HCT116 (cell line): ENCODE measurements at regions not wholly inside any gene's neighbourhood (a gene's known extent, or its start where the extent isn't known, plus 50 kb on each side); places are given as distances from the start of the nearest gene placed in this dataset.

Experiments used
- ATAC-seq: fragments of 200-7000 bp; cut with Tn5 transposase; 2 replicates; pipeline ENCODE4 v1.9.1; 2020; ENCODE audit warnings: mild to moderate bottlenecking, moderate library complexity
- BruUV-seq: library from RNA; stranded (reverse); fragments of 400-500 nt; replicated peaks from 2 replicates; lab custom pipeline; 2021; lab: Mats Ljungman, UMichigan
- CTCF ChIA-PET: fragments of 300-600 bp; sonication (Branson Sonifier 250); formaldehyde crosslinking; loops from one replicate; lab custom pipeline; 2021; ENCODE audit warnings: antibody characterized with exemption; lab: Charles Lee
- POLR2A ChIA-PET: fragments of 300-600, 350-600 bp; sonication (Branson Sonifier 250); formaldehyde crosslinking; loops from one replicate; lab custom pipeline; 2021; ENCODE audit warnings: antibody characterized with exemption; lab: Charles Lee
- RAD21 ChIA-PET, 2 experiments: fragments of 300-600 bp; sonication (Branson Sonifier 250); formaldehyde crosslinking; loops; one replicate each; lab custom pipeline; 2023; ENCODE audit warnings: low total read pairs in 2 of 2; ENCODE audit not compliant: uncharacterized antibody in 2 of 2, unreplicated experiment in 2 of 2, low non-redundant PET in 1 of 2; lab: Charles Lee
- DNase-seq: peaks from one replicate; pipeline ENCODE4 v3.0.0-alpha.2; 2010; ENCODE audit warnings: low read depth, low spot score
- H2AFZ ChIP-seq: fragments of 200-600 bp; shearing (Covaris generic), sonication (generic); 2 replicates; pipeline ENCODE4 v1.6.1; 2017; ENCODE audit warnings: low read depth, mixed run types, mixed read lengths, antibody characterized with exemption, low read length; ENCODE audit not compliant: poor library complexity, severe bottlenecking
- H3K27ac ChIP-seq: 2 replicates; pipeline ENCODE4 v1.5.1; 2012; ENCODE audit warnings: low read depth, low read length
- H3K27me3 ChIP-seq: fragments of 200-600 bp; sonication (generic); 2 replicates; pipeline ENCODE4 v1.6.1; 2016; ENCODE audit warnings: mixed run types, low read length, mixed read lengths; ENCODE audit not compliant: insufficient read depth
- H3K36me3 ChIP-seq, 2 experiments: fragments of 200-500 bp in 1 of 2; fragments of 200-600 bp in 1 of 2; sonication (Bioruptor generic) in 1 of 2; sonication (generic) in 1 of 2; 2 replicates each; pipeline versions ENCODE4 v1.5.1 to v1.6.1; 2014 to 2016; ENCODE audit warnings: low read length in 2 of 2, inconsistent platforms in 1 of 2, mixed read lengths in 1 of 2, mixed run types in 1 of 2; ENCODE audit not compliant: insufficient read depth in 2 of 2, control insufficient read depth in 1 of 2
- H3K4me1 ChIP-seq, 2 experiments: fragments of 200-600 bp in 1 of 2; sonication (generic) in 1 of 2; 2 replicates each; pipeline versions ENCODE4 v1.5.1 to v1.6.1; 2012 to 2017; ENCODE audit warnings: low read length in 2 of 2, inconsistent platforms in 1 of 2, mild to moderate bottlenecking in 1 of 2, mixed read lengths in 1 of 2, mixed run types in 1 of 2, moderate library complexity in 1 of 2; ENCODE audit not compliant: insufficient read depth in 2 of 2, control insufficient read depth in 1 of 2
- H3K4me2 ChIP-seq: fragments of 200-600 bp; sonication (generic); 2 replicates; pipeline ENCODE4 v1.6.1; 2017; ENCODE audit warnings: mixed run types, low read length, mixed read lengths
- H3K4me3 ChIP-seq, 2 experiments: fragments of 200-600 bp in 1 of 2; sonication (generic) in 1 of 2; replicated peaks in 1 of 2; 2 replicates each; pipeline ENCODE4 v1.5.1; 2011 to 2016; ENCODE audit warnings: low read length in 2 of 2, control low read depth in 1 of 2, low read depth in 1 of 2, mild to moderate bottlenecking in 1 of 2, mixed read lengths in 1 of 2, mixed run types in 1 of 2
- H3K79me2 ChIP-seq: fragments of 200-600 bp; sonication (generic); 2 replicates; pipeline ENCODE4 v1.6.1; 2017; ENCODE audit warnings: mild to moderate bottlenecking, mixed run types, low read length, moderate library complexity, mixed read lengths; ENCODE audit not compliant: insufficient read depth
- H3K9ac ChIP-seq: fragments of 200-600 bp; sonication (generic); 2 replicates; pipeline ENCODE4 v1.6.1; 2016; ENCODE audit warnings: low read length, mixed read lengths
- H3K9me2 ChIP-seq: fragments of 200-600 bp; sonication (generic), shearing (Covaris generic); 2 replicates; pipeline ENCODE4 v1.6.1; 2017; ENCODE audit warnings: mixed run types, mild to moderate bottlenecking, moderate library complexity; ENCODE audit not compliant: insufficient read depth
- H3K9me3 ChIP-seq, 2 experiments: fragments of 200-500 bp in 1 of 2; fragments of 200-600 bp in 1 of 2; sonication (Bioruptor generic) in 1 of 2; sonication (generic) in 1 of 2; 2 replicates each; pipeline ENCODE4 v1.6.1; 2014 to 2017; ENCODE audit warnings: low read length in 2 of 2, mixed read lengths in 2 of 2, inconsistent platforms in 1 of 2, low read depth in 1 of 2, mild to moderate bottlenecking in 1 of 2, mixed run types in 1 of 2, moderate library complexity in 1 of 2; ENCODE audit not compliant: control insufficient read depth in 1 of 2, insufficient read depth in 1 of 2
- H4K20me1 ChIP-seq: fragments of 200-600 bp; sonication (generic), shearing (Covaris generic); 2 replicates; pipeline ENCODE4 v1.6.1; 2017; ENCODE audit warnings: mixed run types, mild to moderate bottlenecking, moderate library complexity; ENCODE audit not compliant: insufficient read depth
- CBX3 ChIP-seq: IDR thresholded peaks from 2 replicates; pipeline ENCODE4 v1.6.1; 2012; ENCODE audit warnings: low read depth
- EGR1 ChIP-seq: IDR thresholded peaks from 2 replicates; pipeline ENCODE4 v1.6.1; 2012; ENCODE audit warnings: low read depth
- ELF1 ChIP-seq: IDR thresholded peaks from 2 replicates; pipeline ENCODE4 v1.6.1; 2012; ENCODE audit warnings: low read depth, borderline replicate concordance
- EZH2 ChIP-seq: fragments of 200-600 bp; sonication (generic); IDR thresholded peaks from 2 replicates; pipeline ENCODE4 v1.6.1; 2017; ENCODE audit warnings: antibody characterized with exemption, mixed run types
- FOSL1 ChIP-seq: IDR thresholded peaks from 2 replicates; pipeline ENCODE4 v1.6.1; 2012; ENCODE audit warnings: low read depth
- JUND ChIP-seq: IDR thresholded peaks from 2 replicates; pipeline ENCODE4 v1.6.1; 2012
- POLR2A ChIP-seq: IDR thresholded peaks from 2 replicates; pipeline ENCODE4 v1.7.0; 2011; ENCODE audit warnings: borderline replicate concordance; ENCODE audit not compliant: insufficient read depth, insufficient read length; ENCODE audit errors: extremely low read depth
- POLR2AphosphoS5 ChIP-seq: IDR thresholded peaks from 2 replicates; pipeline ENCODE4 v1.6.1; 2011; ENCODE audit warnings: mild to moderate bottlenecking, low read depth, low read length, moderate library complexity
- RAD21 ChIP-seq: IDR thresholded peaks from 2 replicates; pipeline ENCODE4 v1.6.1; 2012; ENCODE audit warnings: low read depth, mild to moderate bottlenecking
- SIN3A ChIP-seq: IDR thresholded peaks from 2 replicates; pipeline ENCODE4 v1.6.1; 2012; ENCODE audit warnings: low read depth
- SP1 ChIP-seq: IDR thresholded peaks from 2 replicates; pipeline ENCODE4 v1.6.1; 2012; ENCODE audit warnings: low read depth
- SRF ChIP-seq: IDR thresholded peaks from 2 replicates; pipeline ENCODE4 v1.6.1; 2012; ENCODE audit warnings: low read depth
- YY1 ChIP-seq: IDR thresholded peaks from 2 replicates; pipeline ENCODE4 v1.6.1; 2011; ENCODE audit warnings: low read length, low read depth, moderate library complexity, mild to moderate bottlenecking; ENCODE audit not compliant: insufficient replicate concordance; ENCODE audit errors: extremely low read depth
- ZFX ChIP-seq: fragments of 450-650 bp; IDR thresholded peaks from 2 replicates; pipeline ENCODE4 v1.6.1; 2017
- ZNF274 ChIP-seq: fragments of 200-500 bp; sonication (Bioruptor generic); IDR thresholded peaks from 2 replicates; pipeline ENCODE4 v1.6.1; 2014; ENCODE audit warnings: mild to moderate bottlenecking, low read depth, low read length, inconsistent platforms
- intact Hi-C: fragments of 100-400 bp; cut with micrococcal nuclease; formaldehyde crosslinking; loops from 2 replicates; pipeline ENCODE4 v1.10.0; 2022
- TF ChIP-seq, protein P1 (sequence below): IDR thresholded peaks from 2 replicates; pipeline ENCODE4 v1.6.1; 2011; ENCODE audit warnings: mild to moderate bottlenecking, low read length, moderate library complexity; ENCODE audit not compliant: insufficient replicate concordance; ENCODE audit errors: extremely low read depth
- TF ChIP-seq, protein P2 (sequence below): IDR thresholded peaks from 2 replicates; pipeline ENCODE4 v1.6.1; 2012
- TF ChIP-seq, protein P3 (sequence below): IDR thresholded peaks from 2 replicates; pipeline ENCODE4 v1.6.1; 2012; ENCODE audit warnings: low read depth
- TF ChIP-seq, protein P4 (sequence below): IDR thresholded peaks from 2 replicates; pipeline ENCODE4 v1.6.1; 2012
- TF ChIP-seq, protein P5 (sequence below), 3 experiments: fragments of 200-600 bp in 1 of 3; sonication (generic) in 1 of 3; IDR thresholded peaks in 2 of 3; conservative IDR thresholded peaks in 1 of 3; 2 replicates each; pipeline ENCODE4 v1.5.1; 2012 to 2017; ENCODE audit warnings: low read depth in 2 of 3, low read length in 2 of 3, antibody characterized with exemption in 1 of 3, borderline replicate concordance in 1 of 3, control low read depth in 1 of 3, mild to moderate bottlenecking in 1 of 3, mixed read lengths in 1 of 3, mixed run types in 1 of 3, moderate library complexity in 1 of 3; ENCODE audit not compliant: insufficient read depth in 1 of 3

DNA sequence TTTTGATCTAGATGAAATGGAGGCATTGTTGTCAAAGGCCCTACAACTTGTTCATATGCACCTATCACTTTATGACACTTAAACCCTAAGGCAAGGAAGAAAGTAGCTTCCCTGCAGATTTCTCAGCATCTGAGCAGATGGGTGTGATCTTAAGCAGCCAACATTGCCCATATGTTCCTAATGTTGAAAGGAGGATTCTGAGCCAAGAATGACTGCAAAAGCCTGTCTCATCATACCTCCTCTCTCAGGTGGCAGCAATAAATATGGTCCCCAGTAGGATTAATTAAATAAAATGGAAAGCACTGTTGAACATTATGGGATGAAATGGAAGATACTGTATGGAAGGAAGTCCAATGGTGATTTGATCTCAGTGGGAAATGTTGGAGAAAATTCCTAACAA is 538.1 kb upstream of the MAN1A1 start:
- Histone ChIP-seq H2AFZ (no peak overlapping the region), H3K9me3 (no peaks in the 10 kb centered on the region), H3K79me2 (no peaks in the 10 kb centered on the region), H3K4me3 (no peak overlapping the region), H3K27me3 (no peaks in the 10 kb centered on the region), H3K9ac (no peak overlapping the region), H3K36me3 (no peaks in the 10 kb centered on the region), H4K20me1 (no peaks in the 10 kb centered on the region), H3K4me1 (no peaks in the 10 kb centered on the region), H3K27ac (no peak overlapping the region), H3K9me2 (no peaks in the 10 kb centered on the region), H3K4me2 (no peak overlapping the region)
- ChIA-PET POLR2A (no interaction called here), CTCF (no interaction called here), RAD21 (no interaction called here)
- no peak for ATAC-seq
- DNase-seq: no peak
- intact Hi-C loops: no loop called here
- TF ChIP-seq CBX3 (no peak), SIN3A (no peak), EGR1 (no peak), SP1 (no peak), ZFX (no peak), YY1 (no peak), RAD21 (no peak), FOSL1 (no peak), EZH2 (no peak), POLR2A (no peak), SRF (no peak), ZNF274 (no peak), POLR2AphosphoS5 (no peak), ELF1 (no peak), JUND (no peak)
- TF ChIP-seq, protein P1, sequence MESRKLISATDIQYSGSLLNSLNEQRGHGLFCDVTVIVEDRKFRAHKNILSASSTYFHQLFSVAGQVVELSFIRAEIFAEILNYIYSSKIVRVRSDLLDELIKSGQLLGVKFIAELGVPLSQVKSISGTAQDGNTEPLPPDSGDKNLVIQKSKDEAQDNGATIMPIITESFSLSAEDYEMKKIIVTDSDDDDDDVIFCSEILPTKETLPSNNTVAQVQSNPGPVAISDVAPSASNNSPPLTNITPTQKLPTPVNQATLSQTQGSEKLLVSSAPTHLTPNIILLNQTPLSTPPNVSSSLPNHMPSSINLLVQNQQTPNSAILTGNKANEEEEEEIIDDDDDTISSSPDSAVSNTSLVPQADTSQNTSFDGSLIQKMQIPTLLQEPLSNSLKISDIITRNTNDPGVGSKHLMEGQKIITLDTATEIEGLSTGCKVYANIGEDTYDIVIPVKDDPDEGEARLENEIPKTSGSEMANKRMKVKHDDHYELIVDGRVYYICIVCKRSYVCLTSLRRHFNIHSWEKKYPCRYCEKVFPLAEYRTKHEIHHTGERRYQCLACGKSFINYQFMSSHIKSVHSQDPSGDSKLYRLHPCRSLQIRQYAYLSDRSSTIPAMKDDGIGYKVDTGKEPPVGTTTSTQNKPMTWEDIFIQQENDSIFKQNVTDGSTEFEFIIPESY: no peak
- TF ChIP-seq, protein P2, sequence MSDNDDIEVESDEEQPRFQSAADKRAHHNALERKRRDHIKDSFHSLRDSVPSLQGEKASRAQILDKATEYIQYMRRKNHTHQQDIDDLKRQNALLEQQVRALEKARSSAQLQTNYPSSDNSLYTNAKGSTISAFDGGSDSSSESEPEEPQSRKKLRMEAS: no peak
- TF ChIP-seq, protein P3, sequence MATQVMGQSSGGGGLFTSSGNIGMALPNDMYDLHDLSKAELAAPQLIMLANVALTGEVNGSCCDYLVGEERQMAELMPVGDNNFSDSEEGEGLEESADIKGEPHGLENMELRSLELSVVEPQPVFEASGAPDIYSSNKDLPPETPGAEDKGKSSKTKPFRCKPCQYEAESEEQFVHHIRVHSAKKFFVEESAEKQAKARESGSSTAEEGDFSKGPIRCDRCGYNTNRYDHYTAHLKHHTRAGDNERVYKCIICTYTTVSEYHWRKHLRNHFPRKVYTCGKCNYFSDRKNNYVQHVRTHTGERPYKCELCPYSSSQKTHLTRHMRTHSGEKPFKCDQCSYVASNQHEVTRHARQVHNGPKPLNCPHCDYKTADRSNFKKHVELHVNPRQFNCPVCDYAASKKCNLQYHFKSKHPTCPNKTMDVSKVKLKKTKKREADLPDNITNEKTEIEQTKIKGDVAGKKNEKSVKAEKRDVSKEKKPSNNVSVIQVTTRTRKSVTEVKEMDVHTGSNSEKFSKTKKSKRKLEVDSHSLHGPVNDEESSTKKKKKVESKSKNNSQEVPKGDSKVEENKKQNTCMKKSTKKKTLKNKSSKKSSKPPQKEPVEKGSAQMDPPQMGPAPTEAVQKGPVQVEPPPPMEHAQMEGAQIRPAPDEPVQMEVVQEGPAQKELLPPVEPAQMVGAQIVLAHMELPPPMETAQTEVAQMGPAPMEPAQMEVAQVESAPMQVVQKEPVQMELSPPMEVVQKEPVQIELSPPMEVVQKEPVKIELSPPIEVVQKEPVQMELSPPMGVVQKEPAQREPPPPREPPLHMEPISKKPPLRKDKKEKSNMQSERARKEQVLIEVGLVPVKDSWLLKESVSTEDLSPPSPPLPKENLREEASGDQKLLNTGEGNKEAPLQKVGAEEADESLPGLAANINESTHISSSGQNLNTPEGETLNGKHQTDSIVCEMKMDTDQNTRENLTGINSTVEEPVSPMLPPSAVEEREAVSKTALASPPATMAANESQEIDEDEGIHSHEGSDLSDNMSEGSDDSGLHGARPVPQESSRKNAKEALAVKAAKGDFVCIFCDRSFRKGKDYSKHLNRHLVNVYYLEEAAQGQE: no peak
- TF ChIP-seq, protein P4, sequence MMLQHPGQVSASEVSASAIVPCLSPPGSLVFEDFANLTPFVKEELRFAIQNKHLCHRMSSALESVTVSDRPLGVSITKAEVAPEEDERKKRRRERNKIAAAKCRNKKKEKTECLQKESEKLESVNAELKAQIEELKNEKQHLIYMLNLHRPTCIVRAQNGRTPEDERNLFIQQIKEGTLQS: no peak
- TF ChIP-seq, protein P5, sequence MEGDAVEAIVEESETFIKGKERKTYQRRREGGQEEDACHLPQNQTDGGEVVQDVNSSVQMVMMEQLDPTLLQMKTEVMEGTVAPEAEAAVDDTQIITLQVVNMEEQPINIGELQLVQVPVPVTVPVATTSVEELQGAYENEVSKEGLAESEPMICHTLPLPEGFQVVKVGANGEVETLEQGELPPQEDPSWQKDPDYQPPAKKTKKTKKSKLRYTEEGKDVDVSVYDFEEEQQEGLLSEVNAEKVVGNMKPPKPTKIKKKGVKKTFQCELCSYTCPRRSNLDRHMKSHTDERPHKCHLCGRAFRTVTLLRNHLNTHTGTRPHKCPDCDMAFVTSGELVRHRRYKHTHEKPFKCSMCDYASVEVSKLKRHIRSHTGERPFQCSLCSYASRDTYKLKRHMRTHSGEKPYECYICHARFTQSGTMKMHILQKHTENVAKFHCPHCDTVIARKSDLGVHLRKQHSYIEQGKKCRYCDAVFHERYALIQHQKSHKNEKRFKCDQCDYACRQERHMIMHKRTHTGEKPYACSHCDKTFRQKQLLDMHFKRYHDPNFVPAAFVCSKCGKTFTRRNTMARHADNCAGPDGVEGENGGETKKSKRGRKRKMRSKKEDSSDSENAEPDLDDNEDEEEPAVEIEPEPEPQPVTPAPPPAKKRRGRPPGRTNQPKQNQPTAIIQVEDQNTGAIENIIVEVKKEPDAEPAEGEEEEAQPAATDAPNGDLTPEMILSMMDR (IDR thresholded peaks at IDR 0.05 in 2 of 3, conservative IDR thresholded peaks at IDR 0.05 in 1 of 3; ENCODE audit: borderline replicate concordance in 1 of 3, insufficient read depth in 1 of 3, low read depth in 2 of 3, low read length in 2 of 3): no peak
- BruUV-seq: no TSS peak
